ENCODE measurements at regions not wholly inside any gene's neighbourhood (a gene's known extent, or its start where the extent isn't known, plus 50 kb on each side); places are given as distances from the start of the nearest gene placed in this dataset.

DNA sequence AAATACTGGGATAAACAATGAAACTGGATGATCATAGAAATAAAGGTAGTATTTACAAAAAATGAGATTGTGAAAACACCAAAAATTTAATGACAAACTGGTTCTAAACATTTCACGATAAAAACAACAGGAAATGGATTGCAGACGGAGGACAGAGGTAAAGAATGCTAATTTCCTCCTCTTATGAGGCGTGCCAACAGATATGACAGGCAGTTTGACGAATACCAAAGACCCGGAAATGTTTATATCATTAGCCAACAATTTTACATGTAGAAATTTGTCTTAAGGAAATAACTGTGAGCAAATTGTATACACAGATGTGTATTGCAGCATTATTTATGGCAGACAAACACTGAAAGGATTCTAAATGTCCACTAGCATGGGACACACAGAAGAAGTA lies 162.0 kb upstream of the MGMT start:
- Histone ChIP-seq H3K4me3 (no peak overlapping the region), H3K27me3 (no peaks in the 10 kb centered on the region), H3K36me3 (no peaks in the 10 kb centered on the region), H3K27ac (no peak overlapping the region), H3K4me1 (no peaks in the 10 kb centered on the region), H3K9me3 (no peaks in the 10 kb centered on the region)
- 39% methylated on average over 5 of the region's 5 CpGs for WGBS (ENCODE audit: insufficient coverage, low coverage, low lambda C conversion rate, missing lambda C conversion rate)
- TF ChIP-seq, protein P1, sequence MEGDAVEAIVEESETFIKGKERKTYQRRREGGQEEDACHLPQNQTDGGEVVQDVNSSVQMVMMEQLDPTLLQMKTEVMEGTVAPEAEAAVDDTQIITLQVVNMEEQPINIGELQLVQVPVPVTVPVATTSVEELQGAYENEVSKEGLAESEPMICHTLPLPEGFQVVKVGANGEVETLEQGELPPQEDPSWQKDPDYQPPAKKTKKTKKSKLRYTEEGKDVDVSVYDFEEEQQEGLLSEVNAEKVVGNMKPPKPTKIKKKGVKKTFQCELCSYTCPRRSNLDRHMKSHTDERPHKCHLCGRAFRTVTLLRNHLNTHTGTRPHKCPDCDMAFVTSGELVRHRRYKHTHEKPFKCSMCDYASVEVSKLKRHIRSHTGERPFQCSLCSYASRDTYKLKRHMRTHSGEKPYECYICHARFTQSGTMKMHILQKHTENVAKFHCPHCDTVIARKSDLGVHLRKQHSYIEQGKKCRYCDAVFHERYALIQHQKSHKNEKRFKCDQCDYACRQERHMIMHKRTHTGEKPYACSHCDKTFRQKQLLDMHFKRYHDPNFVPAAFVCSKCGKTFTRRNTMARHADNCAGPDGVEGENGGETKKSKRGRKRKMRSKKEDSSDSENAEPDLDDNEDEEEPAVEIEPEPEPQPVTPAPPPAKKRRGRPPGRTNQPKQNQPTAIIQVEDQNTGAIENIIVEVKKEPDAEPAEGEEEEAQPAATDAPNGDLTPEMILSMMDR (IDR thresholded peaks at IDR 0.05) = no peak
- no peak for TF ChIP-seq POLR2A (IDR thresholded peaks at IDR 0.05)
- ATAC-seq (no peak), DNase-seq (no peak)
- intact Hi-C loops (cut with DNase I) = no loop called here

- WGBS (ENCODE audit: insufficient coverage, low coverage, low lambda C conversion rate, missing lambda C conversion rate) = 66% methylated on average over 8 of the region's 8 CpGs
- DNase-seq (no peak), ATAC-seq (no peak)
- Histone ChIP-seq H3K4me1 (no peaks in the 10 kb centered on the region), H3K9me3 (no peaks in the 10 kb centered on the region), H3K4me3 (no peak overlapping the region), H3K27ac (no peak overlapping the region), H3K27me3 (no peaks in the 10 kb centered on the region), H3K36me3 (no peaks in the 10 kb centered on the region)
- TF ChIP-seq, protein P1 (IDR thresholded peaks at IDR 0.05) = no peak
- no peak for TF ChIP-seq POLR2A (IDR thresholded peaks at IDR 0.05)
- intact Hi-C loops (cut with DNase I) = no loop called here
Observed at GRCh38 chr10:129307141-129307540, 159.9 kb upstream of the MGMT start.

- no peaks in the 10 kb centered on the region for H3K4me1 ChIP-seq
- TF ChIP-seq, protein P1 (IDR thresholded peaks at IDR 0.05) = no peak
- TF ChIP-seq POLR2A (IDR thresholded peaks at IDR 0.05) = no peak
- no peak overlapping the region for H3K27ac ChIP-seq
- H3K36me3 ChIP-seq = no peaks in the 10 kb centered on the region
- H3K9me3 ChIP-seq = no peaks in the 10 kb centered on the region
- 67% methylated on average over 10 of the region's 10 CpGs for WGBS (ENCODE audit: insufficient coverage, low coverage, low lambda C conversion rate, missing lambda C conversion rate)
- DNase-seq (no peak), ATAC-seq (no peak)
- no peak overlapping the region for H3K4me3 ChIP-seq
- intact Hi-C loops (cut with DNase I) = no loop called here
- H3K27me3 ChIP-seq = no peaks in the 10 kb centered on the region
Observed at GRCh38 chr10:129308953-129309564, 158.0 kb upstream of the MGMT start.

GRCh38 chr10:129309565-129309964 lies 157.5 kb upstream of the MGMT start:
- Histone ChIP-seq H3K4me3 (no peak overlapping the region), H3K36me3 (no peaks in the 10 kb centered on the region), H3K27me3 (no peaks in the 10 kb centered on the region), H3K27ac (no peak overlapping the region), H3K4me1 (no peaks in the 10 kb centered on the region), H3K9me3 (no peaks in the 10 kb centered on the region)
- 83% methylated on average over 5 of the region's 5 CpGs for whole genome bisulfite sequencing (ENCODE audit: insufficient coverage, low coverage, low lambda C conversion rate, missing lambda C conversion rate)
- intact Hi-C loops (cut with DNase I) = no loop called here
- DNase-seq = no peak
- no peak for ATAC-seq
- TF ChIP-seq, protein P1 (IDR thresholded peaks at IDR 0.05) = no peak
- TF ChIP-seq POLR2A (IDR thresholded peaks at IDR 0.05) = no peak

DNA sequence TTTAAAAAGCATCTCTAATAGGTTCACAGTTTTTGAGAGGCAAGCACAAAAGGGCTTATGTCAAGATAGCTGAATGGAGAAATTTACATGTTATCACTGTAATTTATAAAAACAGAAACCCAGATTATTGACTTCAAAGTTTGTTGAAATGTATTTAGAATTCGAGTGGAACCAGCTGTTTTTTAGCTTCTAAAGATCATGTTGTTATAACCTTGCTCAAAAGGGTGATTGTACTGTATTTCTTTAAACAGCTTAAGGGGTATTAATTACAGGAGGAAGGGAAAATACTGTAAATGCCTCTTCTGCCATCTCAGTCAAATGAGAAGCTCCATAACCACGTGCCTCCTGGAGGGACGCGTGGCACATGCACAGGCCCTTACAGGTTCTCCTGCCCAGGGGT lies 156.2 kb upstream of the MGMT start:
- intact Hi-C loops (cut with DNase I) = no loop called here
- no peaks in the 10 kb centered on the region for H3K4me1 ChIP-seq
- H3K27ac ChIP-seq = no peak overlapping the region
- 56% methylated on average over 4 of the region's 4 CpGs for WGBS (ENCODE audit: insufficient coverage, low coverage, low lambda C conversion rate, missing lambda C conversion rate)
- H3K4me3 ChIP-seq = no peak overlapping the region
- no peak for TF ChIP-seq POLR2A (IDR thresholded peaks at IDR 0.05)
- TF ChIP-seq, protein P1 (IDR thresholded peaks at IDR 0.05) = no peak
- no peak for DNase-seq
- H3K27me3 ChIP-seq = no peaks in the 10 kb centered on the region
- no peaks in the 10 kb centered on the region for H3K36me3 ChIP-seq
- ATAC-seq = no peak
- no peaks in the 10 kb centered on the region for H3K9me3 ChIP-seq
